ENCODE measurements at regions not wholly inside any gene's neighbourhood (a gene's known extent, or its start where the extent isn't known, plus 50 kb on each side); places are given as distances from the start of the nearest gene placed in this dataset.

DNA sequence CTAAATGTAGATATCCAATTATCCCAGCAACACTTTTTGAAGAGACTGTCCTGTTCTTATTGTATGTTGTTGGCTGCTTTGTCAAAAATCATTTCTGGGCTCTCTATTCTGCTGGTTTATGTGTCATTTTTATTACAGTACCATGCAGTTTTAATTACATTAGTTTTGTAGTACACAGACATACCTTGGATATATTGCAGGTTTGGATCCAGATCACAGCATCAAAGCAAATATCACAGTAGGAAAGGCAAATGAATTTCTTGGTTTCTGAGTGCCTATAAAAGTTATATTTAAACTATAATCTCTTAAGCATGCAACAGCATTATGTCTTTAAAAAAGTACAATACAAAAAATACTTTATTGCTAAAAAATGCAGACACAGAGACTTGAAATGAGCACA lies 564.2 kb upstream of the MIR17HG start:
- TF ChIP-seq CTCF (IDR thresholded peaks at IDR 0.05; ENCODE audit: insufficient read depth, low read length, poor library complexity, severe bottlenecking) (no peak), EZH2phosphoT487 (conservative IDR thresholded peaks at IDR 0.05; ENCODE audit: low read length) (no peak)
